NT2/D1 (cell line): ENCODE measurements at regions not wholly inside any gene's neighbourhood (a gene's known extent, or its start where the extent isn't known, plus 50 kb on each side); places are given as distances from the start of the nearest gene placed in this dataset.

Experiments used
- SUZ12 ChIP-seq: IDR thresholded peaks from 2 replicates; pipeline ENCODE4 v1.6.1; 2011; ENCODE audit not compliant: insufficient read length, insufficient read depth; ENCODE audit errors: extremely low read depth
- YY1 ChIP-seq: IDR thresholded peaks from 2 replicates; pipeline ENCODE4 v1.6.1; 2011; ENCODE audit not compliant: insufficient read length, insufficient read depth

DNA sequence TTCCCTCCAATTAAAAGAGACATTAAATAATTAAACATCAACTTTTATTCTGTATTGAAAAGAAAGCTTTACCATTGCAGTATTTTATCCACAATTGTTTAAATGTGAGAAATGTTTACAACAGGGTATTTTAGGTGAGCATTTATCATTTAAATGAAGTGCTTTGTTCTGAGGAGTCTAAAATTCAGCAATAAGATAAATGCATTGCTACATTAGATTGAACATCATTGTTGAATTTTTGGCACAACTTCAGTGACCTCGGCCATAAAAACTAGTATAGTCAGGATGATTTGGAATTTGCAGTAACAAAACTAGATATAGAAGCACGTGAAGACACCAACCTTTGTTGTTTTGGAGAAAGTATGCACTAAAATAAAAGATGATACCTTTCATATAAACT, 692.9 kb downstream of the USP25 start:
- TF ChIP-seq YY1, result no peak
- TF ChIP-seq SUZ12, result no peak
